CD4-positive, alpha-beta T cell treated with Interferon gamma for 1 hour (primary cell): ENCODE measurements at regions not wholly inside any gene's neighbourhood (a gene's known extent, or its start where the extent isn't known, plus 50 kb on each side); places are given as distances from the start of the nearest gene placed in this dataset.
"Not testable (repeated sequence)": the region's sequence is repeated elsewhere in the genome, so short reads cannot be mapped to it uniquely, and the experiment has no call there.

Experiments
- DNase-seq: peaks from one replicate; pipeline ENCODE4 v3.0.0-alpha.2; 2020

- not testable (repeated sequence) for DNase-seq
Observed at GRCh38 chr7:32816409-32816948, 75.1 kb downstream of the KBTBD2 start.

- DNase-seq = not testable (repeated sequence)
Observed at GRCh38 chr7:32814779-32815178, 76.8 kb downstream of the KBTBD2 start.

- no peak for DNase-seq
Observed at GRCh38 chr7:32809871-32810270, 81.7 kb downstream of the KBTBD2 start.

GRCh38 chr7:32809347-32809746 is 82.2 kb downstream of the KBTBD2 start:
- DNase-seq = no peak

- DNase-seq = no peak
Observed at GRCh38 chr7:32803406-32804141, 88.0 kb downstream of the KBTBD2 start.

GRCh38 chr7:32802305-32802910 is 89.2 kb downstream of the KBTBD2 start:
- DNase-seq = no peak

- not testable (repeated sequence) for DNase-seq
Observed at GRCh38 chr7:32793053-32793452, 98.5 kb downstream of the KBTBD2 start.

- not testable (repeated sequence) for DNase-seq
Observed at GRCh38 chr7:32790766-32791430, 100.7 kb downstream of the KBTBD2 start.

- DNase-seq = not testable (repeated sequence)
Observed at GRCh38 chr7:32789266-32789665, 102.3 kb downstream of the KBTBD2 start.

- DNase-seq = not testable (repeated sequence)
Observed at GRCh38 chr7:32788174-32788573, 103.4 kb downstream of the KBTBD2 start.

GRCh38 chr7:32785365-32785944 is 106.1 kb downstream of the KBTBD2 start:
- not testable (repeated sequence) for DNase-seq

GRCh38 chr7:32779895-32780294 is 111.7 kb downstream of the KBTBD2 start:
- not testable (repeated sequence) for DNase-seq

- no peak for DNase-seq
Observed at GRCh38 chr7:32779167-32779566, 112.4 kb downstream of the KBTBD2 start.

- not testable (repeated sequence) for DNase-seq
Observed at GRCh38 chr7:32777041-32777666, 114.4 kb downstream of the KBTBD2 start.

- not testable (repeated sequence) for DNase-seq
Observed at GRCh38 chr7:32776318-32776717, 115.2 kb downstream of the KBTBD2 start.

GRCh38 chr7:32775809-32776208 is 115.8 kb downstream of the KBTBD2 start:
- DNase-seq = not testable (repeated sequence)

- no peak for DNase-seq
Observed at GRCh38 chr7:32774541-32774951, 117.0 kb downstream of the KBTBD2 start.

GRCh38 chr7:32768866-32769510 is 122.6 kb downstream of the KBTBD2 start:
- not testable (repeated sequence) for DNase-seq

GRCh38 chr7:32768338-32768737 is 123.2 kb downstream of the KBTBD2 start:
- DNase-seq = not testable (repeated sequence)

GRCh38 chr7:32765649-32766251 is 125.8 kb downstream of the KBTBD2 start:
- not testable (repeated sequence) for DNase-seq

- DNase-seq = no peak
Observed at GRCh38 chr7:32765185-32765584, 126.4 kb downstream of the KBTBD2 start.

- DNase-seq = no peak
Observed at GRCh38 chr7:32762925-32763293, 128.7 kb downstream of the KBTBD2 start.
